ENCODE measurements at regions not wholly inside any gene's neighbourhood (a gene's known extent, or its start where the extent isn't known, plus 50 kb on each side); places are given as distances from the start of the nearest gene placed in this dataset.

DNA sequence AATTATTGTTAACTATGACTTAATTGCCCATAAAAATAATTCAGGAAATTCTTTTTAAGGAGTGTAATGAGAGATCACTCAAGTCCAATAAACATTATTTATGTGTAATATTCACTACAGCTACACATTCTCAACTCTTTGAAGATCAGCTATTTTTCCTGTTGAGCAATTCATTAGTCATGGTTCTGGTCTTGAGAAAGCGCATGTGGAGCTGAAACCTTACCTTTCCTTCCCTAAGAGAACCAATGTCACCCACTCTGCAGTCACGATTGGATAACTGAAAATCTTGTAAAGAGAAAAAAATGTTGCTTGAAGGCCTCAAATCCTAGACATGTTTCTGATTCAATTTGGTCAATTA, 736.9 kb upstream of the MARCKS start:
- TF ChIP-seq GABPA (IDR thresholded peaks at IDR 0.05 in 1 of 2, conservative IDR thresholded peaks at IDR 0.05 in 1 of 2) (no peak), EGR1 (IDR thresholded peaks at IDR 0.05; ENCODE audit: low read depth in 2 of 2) (no peak), RAD21 (IDR thresholded peaks at IDR 0.05) (no peak)
- TF ChIP-seq, protein P1, sequence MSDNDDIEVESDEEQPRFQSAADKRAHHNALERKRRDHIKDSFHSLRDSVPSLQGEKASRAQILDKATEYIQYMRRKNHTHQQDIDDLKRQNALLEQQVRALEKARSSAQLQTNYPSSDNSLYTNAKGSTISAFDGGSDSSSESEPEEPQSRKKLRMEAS (IDR thresholded peaks at IDR 0.05), result no peak
- H3K4me3 ChIP-seq (ENCODE audit: low read depth in 1 of 3, low read length in 3 of 3), result no peak overlapping the region
- no peak for DNase-seq (ENCODE audit: low spot score)
- WGBS, result 75% methylated on average over 2 of the region's 2 CpGs
- H3K27ac ChIP-seq (ENCODE audit: low read depth in 1 of 2, low read length in 2 of 2), result no peak overlapping the region
- H3K36me3 ChIP-seq (ENCODE audit: control insufficient read depth in 4 of 4, insufficient read depth in 3 of 4, low read depth in 1 of 4, low read length in 3 of 4), result no peaks in the 10 kb centered on the region
- H3K4me1 ChIP-seq (ENCODE audit: control insufficient read depth in 4 of 4, insufficient read depth in 4 of 4, low read length in 3 of 4), result no peaks in the 10 kb centered on the region
- no peak overlapping the region for H3K9ac ChIP-seq (ENCODE audit: low read depth in 1 of 2, low read length in 2 of 2)
- H3K27me3 ChIP-seq (ENCODE audit: control insufficient read depth in 4 of 4, insufficient read depth in 4 of 4, low read length in 3 of 4), result no peaks in the 10 kb centered on the region
- H3K9me3 ChIP-seq (ENCODE audit: control insufficient read depth in 4 of 4, low read length in 3 of 4), result peaks cover 0 to 3% (median 1%) of the 10 kb centered on the region in 4 donors

GRCh38 chr6:113120582-113121285, 736.4 kb upstream of the MARCKS start:
- H3K36me3 ChIP-seq (ENCODE audit: control insufficient read depth in 4 of 4, insufficient read depth in 3 of 4, low read depth in 1 of 4, low read length in 3 of 4), result no peaks in the 10 kb centered on the region
- no peak for DNase-seq (ENCODE audit: low spot score)
- WGBS, result 64% methylated on average over 7 of the region's 7 CpGs
- no peak overlapping the region for H3K9ac ChIP-seq (ENCODE audit: low read depth in 1 of 2, low read length in 2 of 2)
- no peaks in the 10 kb centered on the region for H3K27me3 ChIP-seq (ENCODE audit: control insufficient read depth in 4 of 4, insufficient read depth in 4 of 4, low read length in 3 of 4)
- no peak for TF ChIP-seq TAF1 (conservative IDR thresholded peaks at IDR 0.05)
- no peak for TF ChIP-seq FOXA1 (IDR thresholded peaks at IDR 0.05)
- no peak for TF ChIP-seq RAD21 (IDR thresholded peaks at IDR 0.05)
- no peak for TF ChIP-seq HNF4G (IDR thresholded peaks at IDR 0.05)
- TF ChIP-seq, protein P2, sequence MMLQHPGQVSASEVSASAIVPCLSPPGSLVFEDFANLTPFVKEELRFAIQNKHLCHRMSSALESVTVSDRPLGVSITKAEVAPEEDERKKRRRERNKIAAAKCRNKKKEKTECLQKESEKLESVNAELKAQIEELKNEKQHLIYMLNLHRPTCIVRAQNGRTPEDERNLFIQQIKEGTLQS (IDR thresholded peaks at IDR 0.05), result no peak
- TF ChIP-seq, protein P3, sequence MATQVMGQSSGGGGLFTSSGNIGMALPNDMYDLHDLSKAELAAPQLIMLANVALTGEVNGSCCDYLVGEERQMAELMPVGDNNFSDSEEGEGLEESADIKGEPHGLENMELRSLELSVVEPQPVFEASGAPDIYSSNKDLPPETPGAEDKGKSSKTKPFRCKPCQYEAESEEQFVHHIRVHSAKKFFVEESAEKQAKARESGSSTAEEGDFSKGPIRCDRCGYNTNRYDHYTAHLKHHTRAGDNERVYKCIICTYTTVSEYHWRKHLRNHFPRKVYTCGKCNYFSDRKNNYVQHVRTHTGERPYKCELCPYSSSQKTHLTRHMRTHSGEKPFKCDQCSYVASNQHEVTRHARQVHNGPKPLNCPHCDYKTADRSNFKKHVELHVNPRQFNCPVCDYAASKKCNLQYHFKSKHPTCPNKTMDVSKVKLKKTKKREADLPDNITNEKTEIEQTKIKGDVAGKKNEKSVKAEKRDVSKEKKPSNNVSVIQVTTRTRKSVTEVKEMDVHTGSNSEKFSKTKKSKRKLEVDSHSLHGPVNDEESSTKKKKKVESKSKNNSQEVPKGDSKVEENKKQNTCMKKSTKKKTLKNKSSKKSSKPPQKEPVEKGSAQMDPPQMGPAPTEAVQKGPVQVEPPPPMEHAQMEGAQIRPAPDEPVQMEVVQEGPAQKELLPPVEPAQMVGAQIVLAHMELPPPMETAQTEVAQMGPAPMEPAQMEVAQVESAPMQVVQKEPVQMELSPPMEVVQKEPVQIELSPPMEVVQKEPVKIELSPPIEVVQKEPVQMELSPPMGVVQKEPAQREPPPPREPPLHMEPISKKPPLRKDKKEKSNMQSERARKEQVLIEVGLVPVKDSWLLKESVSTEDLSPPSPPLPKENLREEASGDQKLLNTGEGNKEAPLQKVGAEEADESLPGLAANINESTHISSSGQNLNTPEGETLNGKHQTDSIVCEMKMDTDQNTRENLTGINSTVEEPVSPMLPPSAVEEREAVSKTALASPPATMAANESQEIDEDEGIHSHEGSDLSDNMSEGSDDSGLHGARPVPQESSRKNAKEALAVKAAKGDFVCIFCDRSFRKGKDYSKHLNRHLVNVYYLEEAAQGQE (IDR thresholded peaks at IDR 0.05), result no peak
- TF ChIP-seq SP1 (IDR thresholded peaks at IDR 0.05), result no peak
- no peak for TF ChIP-seq YY1 (IDR thresholded peaks at IDR 0.05)
- no peak for TF ChIP-seq RXRA (IDR thresholded peaks at IDR 0.05)
- no peak for TF ChIP-seq CTCF (IDR thresholded peaks at IDR 0.05; ENCODE audit: low read depth, low read length, missing input control)
- TF ChIP-seq GABPA (IDR thresholded peaks at IDR 0.05 in 1 of 2, conservative IDR thresholded peaks at IDR 0.05 in 1 of 2), result no peak
- TF ChIP-seq, protein P4, sequence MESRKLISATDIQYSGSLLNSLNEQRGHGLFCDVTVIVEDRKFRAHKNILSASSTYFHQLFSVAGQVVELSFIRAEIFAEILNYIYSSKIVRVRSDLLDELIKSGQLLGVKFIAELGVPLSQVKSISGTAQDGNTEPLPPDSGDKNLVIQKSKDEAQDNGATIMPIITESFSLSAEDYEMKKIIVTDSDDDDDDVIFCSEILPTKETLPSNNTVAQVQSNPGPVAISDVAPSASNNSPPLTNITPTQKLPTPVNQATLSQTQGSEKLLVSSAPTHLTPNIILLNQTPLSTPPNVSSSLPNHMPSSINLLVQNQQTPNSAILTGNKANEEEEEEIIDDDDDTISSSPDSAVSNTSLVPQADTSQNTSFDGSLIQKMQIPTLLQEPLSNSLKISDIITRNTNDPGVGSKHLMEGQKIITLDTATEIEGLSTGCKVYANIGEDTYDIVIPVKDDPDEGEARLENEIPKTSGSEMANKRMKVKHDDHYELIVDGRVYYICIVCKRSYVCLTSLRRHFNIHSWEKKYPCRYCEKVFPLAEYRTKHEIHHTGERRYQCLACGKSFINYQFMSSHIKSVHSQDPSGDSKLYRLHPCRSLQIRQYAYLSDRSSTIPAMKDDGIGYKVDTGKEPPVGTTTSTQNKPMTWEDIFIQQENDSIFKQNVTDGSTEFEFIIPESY (IDR thresholded peaks at IDR 0.05), result no peak
- TF ChIP-seq FOXA2 (IDR thresholded peaks at IDR 0.05), result no peak
- no peak for TF ChIP-seq JUND (IDR thresholded peaks at IDR 0.05)
- no peak overlapping the region for H3K27ac ChIP-seq (ENCODE audit: low read depth in 1 of 2, low read length in 2 of 2)
- H3K4me1 ChIP-seq (ENCODE audit: control insufficient read depth in 4 of 4, insufficient read depth in 4 of 4, low read length in 3 of 4), result no peaks in the 10 kb centered on the region
- H3K9me3 ChIP-seq (ENCODE audit: control insufficient read depth in 4 of 4, low read length in 3 of 4), result peaks cover 0 to 3% (median 1%) of the 10 kb centered on the region in 4 donors
- H3K4me3 ChIP-seq (ENCODE audit: low read depth in 1 of 3, low read length in 3 of 3), result no peak overlapping the region
